Activated CD8-positive, alpha-beta memory T cell treated with anti-CD3 and anti-CD28 coated beads for 24 hours (primary cell): ENCODE measurements at regions not wholly inside any gene's neighbourhood (a gene's known extent, or its start where the extent isn't known, plus 50 kb on each side); places are given as distances from the start of the nearest gene placed in this dataset.

ENCODE experiments used
- DNase-seq: peaks from one replicate; pipeline ENCODE4 v3.0.0-alpha.2; 2020

DNA sequence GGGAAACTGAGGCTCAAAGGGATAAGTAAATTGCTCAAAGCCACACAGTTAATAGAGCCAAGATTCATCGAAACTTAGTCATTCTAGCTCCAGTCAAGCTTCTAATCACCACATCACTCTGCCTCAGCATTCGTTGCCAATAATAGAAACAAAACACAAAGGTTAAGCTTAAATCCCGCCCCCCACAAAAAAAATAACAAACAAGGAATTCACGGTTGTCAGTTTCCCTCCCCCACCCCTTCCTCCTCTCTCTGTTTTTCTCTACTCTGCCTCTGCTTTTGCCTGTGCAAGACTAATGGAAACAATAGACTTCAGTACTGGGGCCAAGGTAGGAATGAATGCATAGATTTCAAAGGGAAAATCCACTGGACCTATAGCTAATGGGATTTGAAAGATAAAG is 70.7 kb upstream of the ZNF644 start:
- no peak for DNase-seq

DNA sequence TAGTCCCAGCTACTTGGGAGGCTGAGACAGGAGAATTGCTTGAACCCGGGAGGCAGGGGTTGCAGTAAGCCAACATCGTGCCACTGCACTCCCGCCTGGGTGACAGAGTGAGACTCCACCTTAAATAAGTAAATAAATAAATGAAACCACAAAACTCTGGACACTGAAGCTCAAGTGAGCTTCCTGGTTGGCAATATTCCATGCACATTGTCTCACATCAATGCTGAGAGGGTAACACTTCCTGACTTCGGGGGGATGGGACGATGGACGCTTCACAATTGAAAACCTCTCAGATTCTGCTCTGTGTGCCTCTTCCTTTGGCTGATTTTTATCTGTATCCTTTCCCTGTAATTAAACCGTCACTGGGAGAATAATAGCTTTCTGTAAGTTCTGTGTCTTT is 70.0 kb upstream of the ZNF644 start:
- DNase-seq, result no peak

DNA sequence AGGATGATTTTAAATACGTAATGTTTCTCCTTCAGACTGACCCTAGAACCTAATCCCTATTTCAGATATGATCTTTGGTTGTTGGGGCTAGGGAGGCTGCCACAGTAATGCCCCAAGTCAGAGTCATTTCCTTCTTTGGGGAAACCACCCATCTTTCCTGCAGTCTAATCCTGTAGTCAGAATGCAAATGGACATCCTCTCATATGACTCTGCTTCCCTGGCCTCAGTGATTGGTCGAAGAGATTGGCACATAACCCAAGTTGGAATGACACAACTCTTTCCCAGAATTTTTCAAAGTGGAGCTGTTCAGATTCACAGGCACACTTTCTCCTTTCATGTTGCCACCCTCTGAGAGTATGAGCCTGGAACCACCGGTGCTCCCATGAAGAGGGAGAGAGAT is 58.8 kb upstream of the ZNF644 start:
- no peak for DNase-seq

DNA sequence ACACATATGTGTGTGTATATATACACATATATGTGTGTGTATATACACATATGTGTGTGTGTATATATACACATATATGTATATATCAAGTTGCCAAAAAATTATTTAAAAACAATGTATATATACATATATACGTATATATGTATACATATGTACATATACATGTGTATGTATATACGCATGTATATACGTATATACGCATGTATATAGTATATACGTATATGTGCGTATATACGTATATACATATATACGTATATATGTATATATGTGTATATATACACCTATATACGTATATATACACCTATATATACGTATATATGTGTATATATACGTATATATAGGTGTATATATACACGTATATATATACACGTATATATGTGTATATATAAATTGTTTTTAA is 57.0 kb upstream of the ZNF644 start:
- no peak for DNase-seq

- DNase-seq, result no peak
Observed at GRCh38 chr1:91076834-91077233, 55.0 kb upstream of the ZNF644 start.

DNA sequence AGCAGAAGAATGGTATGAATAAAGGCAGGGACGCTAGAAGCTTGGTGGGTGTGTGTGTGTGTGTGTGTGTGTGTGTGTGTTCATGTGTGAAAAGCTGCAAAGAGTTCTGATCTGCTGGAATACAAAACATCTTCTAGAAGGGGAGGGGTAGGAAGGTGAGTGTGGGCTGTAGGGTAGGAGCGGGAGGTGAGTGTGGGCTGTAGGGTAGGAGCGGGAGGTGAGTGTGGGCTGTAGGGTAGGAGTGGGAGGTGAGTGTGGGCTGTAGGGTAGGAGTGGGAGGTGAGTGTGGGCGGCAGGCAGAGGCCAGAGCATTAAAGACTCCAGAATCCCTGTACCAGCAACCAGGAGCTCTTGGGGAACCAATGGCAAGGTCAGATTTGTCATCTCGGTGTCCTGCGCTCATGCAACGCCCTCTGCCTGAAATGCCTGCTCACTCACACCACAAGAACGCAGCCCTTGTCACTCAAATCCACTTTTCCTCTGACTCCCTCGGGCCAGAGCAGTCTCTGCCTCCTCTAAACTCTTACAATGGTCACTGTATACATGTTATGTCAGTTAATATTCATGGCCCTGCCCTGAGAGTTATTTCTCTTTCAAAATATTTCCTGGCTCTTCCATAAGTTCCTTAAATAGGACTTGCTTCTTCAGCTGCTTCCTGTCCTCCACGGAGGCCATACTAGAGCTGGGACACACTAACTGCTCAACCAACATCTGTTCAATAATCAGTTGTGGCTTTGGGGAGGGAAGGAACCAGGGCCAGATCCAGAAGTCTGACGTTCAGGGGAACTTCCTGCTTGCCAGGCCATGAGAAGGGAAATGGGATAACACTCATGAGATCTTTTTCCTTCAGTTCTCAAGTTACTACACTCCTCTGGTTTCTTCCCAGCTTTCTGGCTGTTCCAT is 53.6 kb upstream of the ZNF644 start:
- DNase-seq, result no peak

- DNase-seq, result no peak
Observed at GRCh38 chr1:91073299-91073698, 51.5 kb upstream of the ZNF644 start.

GRCh38 chr1:91071838-91072237 is 50.0 kb upstream of the ZNF644 start:
- DNase-seq, result no peak
